C4-2B (cell line): ENCODE measurements at regions not wholly inside any gene's neighbourhood (a gene's known extent, or its start where the extent isn't known, plus 50 kb on each side); places are given as distances from the start of the nearest gene placed in this dataset.
A peak's percentile ranks its signal among the peaks of the same experiment; 100 is the strongest.

Experiments
- H3K27ac ChIP-seq: fragments of 450-650 bp; 2 replicates; pipeline ENCODE4 v1.5.1; 2017
- ZFX ChIP-seq: fragments of 450-650 bp; IDR thresholded peaks from 2 replicates; pipeline ENCODE4 v1.6.1; 2017
- TF ChIP-seq, protein P1 (sequence below): fragments of 450-650 bp; conservative IDR thresholded peaks from 2 replicates; pipeline ENCODE4 v1.5.1; 2017; ENCODE audit warnings: mild to moderate bottlenecking

DNA sequence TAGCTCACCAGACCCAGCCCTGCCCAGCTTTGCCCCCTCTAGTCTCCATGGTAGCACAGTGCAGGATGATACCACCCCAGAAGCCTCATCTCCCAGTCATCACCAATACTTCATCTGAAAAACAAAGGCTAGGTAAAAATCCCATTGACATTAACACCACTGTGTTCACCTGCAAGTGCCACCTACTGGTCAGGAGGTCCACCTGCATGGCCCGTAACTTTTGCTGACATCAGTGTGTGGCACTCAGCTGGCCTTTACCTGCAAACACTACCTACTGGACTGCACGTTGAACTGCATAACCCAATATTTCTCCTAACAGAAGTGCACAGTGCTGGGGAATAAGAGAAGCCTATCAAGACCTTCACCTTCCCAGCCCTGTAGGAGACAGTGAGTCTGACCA is 234.7 kb upstream of the ADGRB3 start:
- TF ChIP-seq, protein P1, sequence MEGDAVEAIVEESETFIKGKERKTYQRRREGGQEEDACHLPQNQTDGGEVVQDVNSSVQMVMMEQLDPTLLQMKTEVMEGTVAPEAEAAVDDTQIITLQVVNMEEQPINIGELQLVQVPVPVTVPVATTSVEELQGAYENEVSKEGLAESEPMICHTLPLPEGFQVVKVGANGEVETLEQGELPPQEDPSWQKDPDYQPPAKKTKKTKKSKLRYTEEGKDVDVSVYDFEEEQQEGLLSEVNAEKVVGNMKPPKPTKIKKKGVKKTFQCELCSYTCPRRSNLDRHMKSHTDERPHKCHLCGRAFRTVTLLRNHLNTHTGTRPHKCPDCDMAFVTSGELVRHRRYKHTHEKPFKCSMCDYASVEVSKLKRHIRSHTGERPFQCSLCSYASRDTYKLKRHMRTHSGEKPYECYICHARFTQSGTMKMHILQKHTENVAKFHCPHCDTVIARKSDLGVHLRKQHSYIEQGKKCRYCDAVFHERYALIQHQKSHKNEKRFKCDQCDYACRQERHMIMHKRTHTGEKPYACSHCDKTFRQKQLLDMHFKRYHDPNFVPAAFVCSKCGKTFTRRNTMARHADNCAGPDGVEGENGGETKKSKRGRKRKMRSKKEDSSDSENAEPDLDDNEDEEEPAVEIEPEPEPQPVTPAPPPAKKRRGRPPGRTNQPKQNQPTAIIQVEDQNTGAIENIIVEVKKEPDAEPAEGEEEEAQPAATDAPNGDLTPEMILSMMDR: peak; percentile 52
- no peak for TF ChIP-seq ZFX
- H3K27ac ChIP-seq: no peak overlapping the region

DNA sequence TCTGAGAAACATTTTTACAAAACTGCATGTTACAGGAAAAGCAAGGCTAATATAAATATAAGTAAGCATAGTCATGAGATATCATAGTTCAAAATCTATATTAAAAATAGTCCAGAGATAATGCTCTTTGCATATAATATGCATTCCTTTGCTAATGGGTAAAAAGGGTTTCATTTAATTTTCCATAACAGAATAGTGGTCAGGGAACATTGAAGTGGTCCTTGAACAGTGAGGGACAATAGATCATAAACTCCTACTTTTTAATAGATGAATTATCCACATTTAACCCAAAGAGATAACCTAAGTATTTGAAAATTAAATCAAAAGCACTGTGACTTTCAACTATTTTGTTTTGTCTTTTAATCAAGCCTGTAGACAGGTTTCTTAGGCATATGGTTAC is 243.1 kb upstream of the ADGRB3 start:
- TF ChIP-seq, protein P1: no peak
- no peak for TF ChIP-seq ZFX
- H3K27ac ChIP-seq: no peak overlapping the region

DNA sequence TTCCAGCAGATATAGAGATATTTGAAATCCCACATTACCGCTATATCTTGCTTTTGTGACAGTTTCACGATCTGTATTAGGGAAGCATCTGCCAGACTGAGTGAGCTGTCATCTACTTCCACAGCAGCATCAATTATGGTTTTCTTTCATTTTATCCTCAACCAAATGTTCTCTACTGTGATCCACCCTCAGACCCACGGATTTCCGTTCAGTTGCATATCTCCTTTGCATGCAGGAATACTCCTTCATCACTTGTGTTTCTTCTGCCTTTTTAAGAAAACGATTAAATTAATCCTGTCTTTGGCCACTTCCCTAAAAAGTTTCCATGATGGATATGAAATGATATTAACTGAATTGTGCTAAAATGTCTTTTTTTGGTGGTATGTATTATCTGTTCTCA is 262.1 kb upstream of the ADGRB3 start:
- H3K27ac ChIP-seq: no peak overlapping the region
- no peak for TF ChIP-seq ZFX
- TF ChIP-seq, protein P1: no peak

DNA sequence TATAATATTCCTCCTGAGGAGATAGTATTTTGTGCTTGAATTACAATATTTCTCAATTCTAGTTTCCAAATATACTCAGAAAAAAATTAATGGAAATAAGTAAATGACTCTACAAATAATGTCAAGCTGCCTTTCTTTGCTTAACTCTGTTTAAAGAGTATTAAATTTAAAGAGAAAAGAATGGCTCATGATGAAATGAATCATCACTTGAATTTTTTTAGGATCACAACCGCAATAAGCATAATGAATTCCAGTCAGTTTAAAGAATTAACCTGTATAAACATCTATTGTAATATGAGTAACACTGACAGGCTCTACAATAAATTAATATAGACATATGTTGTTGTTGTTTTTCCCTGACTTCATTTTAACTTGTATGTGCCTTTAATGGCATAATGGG is 266.2 kb upstream of the ADGRB3 start:
- TF ChIP-seq ZFX: no peak
- TF ChIP-seq, protein P1: no peak
- no peak overlapping the region for H3K27ac ChIP-seq

DNA sequence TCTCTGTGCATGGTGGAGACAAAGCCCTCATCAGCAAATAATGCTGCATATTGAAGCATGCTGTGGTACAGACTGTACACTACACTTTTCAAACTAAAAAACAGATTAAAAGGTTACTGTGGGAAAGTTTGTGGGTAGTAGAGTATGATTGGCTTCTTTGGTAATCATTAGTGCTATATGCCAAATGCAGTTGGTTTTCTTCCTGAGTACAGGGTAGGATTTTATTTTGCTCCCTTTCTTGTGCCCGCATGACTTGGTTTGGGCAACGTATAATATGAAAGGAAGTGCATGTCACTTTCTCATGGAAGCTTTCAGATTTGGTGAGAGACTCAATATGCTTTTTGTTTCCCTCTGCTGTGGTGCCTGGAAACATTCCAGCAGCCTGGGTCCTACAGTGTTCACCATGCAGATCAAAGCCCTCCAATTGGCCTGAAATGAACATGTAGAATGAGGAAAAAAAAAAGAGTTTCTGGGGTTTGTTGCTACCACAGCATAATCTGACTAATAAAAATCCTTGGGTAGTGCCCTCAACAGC is 270.7 kb upstream of the ADGRB3 start:
- H3K27ac ChIP-seq: no peak overlapping the region
- TF ChIP-seq, protein P1: no peak
- TF ChIP-seq ZFX: no peak

DNA sequence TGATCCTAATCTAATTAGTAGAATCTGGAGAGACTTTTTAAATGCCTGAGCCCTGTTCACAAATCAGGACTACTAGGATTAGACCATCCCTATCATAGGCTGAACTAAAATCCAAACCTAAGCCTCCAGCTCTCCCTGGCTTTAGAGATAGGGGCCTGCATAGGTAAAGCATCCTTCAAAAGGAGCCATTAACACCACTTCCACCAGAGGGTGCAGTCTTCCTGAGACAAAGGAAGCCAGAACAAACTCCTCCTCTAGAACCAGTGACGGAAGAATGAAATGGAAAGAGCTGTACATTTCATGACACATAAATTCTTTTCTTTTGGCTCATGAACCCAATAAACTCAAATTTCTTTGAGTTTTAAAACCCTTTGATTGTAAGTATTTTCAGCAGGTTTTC is 291.2 kb upstream of the ADGRB3 start:
- TF ChIP-seq, protein P1: peak; percentile 76
- no peak for TF ChIP-seq ZFX

DNA sequence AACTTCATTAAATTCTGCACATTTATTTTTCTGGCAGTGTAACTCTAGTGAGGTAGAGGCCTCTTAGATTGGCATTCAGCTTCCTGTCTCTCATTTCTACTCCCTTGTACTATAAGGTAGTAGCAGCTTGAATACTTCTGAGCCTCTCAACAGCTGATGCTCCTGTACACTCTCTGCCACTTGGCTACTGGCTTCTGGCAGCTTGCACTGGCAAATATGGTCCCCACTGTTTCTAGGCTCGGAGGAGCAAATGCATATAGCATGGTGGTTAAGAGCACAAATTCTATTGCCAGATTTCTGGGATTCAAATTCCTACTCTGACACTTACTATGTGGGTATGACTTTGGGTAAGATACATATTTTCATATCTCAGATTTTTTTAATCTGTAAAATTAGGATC is 292.8 kb upstream of the ADGRB3 start:
- no peak for TF ChIP-seq ZFX
- TF ChIP-seq, protein P1: no peak
- no peak overlapping the region for H3K27ac ChIP-seq

More for the DNA sequence above, 291.2 kb upstream of the ADGRB3 start:
- H3K27ac ChIP-seq: no peak overlapping the region
